Right atrium auricular region (tissue), 2 donors: ENCODE measurements at regions not wholly inside any gene's neighbourhood (a gene's known extent, or its start where the extent isn't known, plus 50 kb on each side); places are given as distances from the start of the nearest gene placed in this dataset.

Experiments used
- DNase-seq: peaks from one replicate; pipeline ENCODE4 v3.0.0-alpha.2; 2019; ENCODE audit warnings: low spot score
- H3K27ac ChIP-seq, 2 donors: fragments of 200-600 bp; sonication (generic); 1 replicate in 1 of 2; 2 replicates in 1 of 2; pipeline ENCODE4 v1.5.1; 2016 to 2019
- H3K27me3 ChIP-seq, 2 donors: fragments of 200-600 bp; sonication (generic); one replicate each; pipeline versions ENCODE4 v1.5.1 to v1.6.0; 2017 to 2019
- H3K36me3 ChIP-seq: fragments of 200-600 bp; sonication (generic); one replicate; pipeline ENCODE4 v1.5.1; 2016
- H3K4me1 ChIP-seq, 2 donors: fragments of 200-600 bp; sonication (generic); one replicate each; pipeline versions ENCODE4 v1.5.1 to v1.6.0; 2017 to 2019
- H3K4me3 ChIP-seq, 2 donors: fragments of 200-600 bp; sonication (generic); 1 replicate in 1 of 2; 2 replicates in 1 of 2; pipeline ENCODE4 v1.5.1; 2017 to 2019; ENCODE audit warnings: mild to moderate bottlenecking in 1 of 2, moderate library complexity in 1 of 2
- H3K9me3 ChIP-seq, 2 donors: fragments of 200-600 bp; sonication (generic); one replicate each; pipeline ENCODE4 v1.5.1; 2019
- TF ChIP-seq, protein P1 (sequence below), 2 donors: fragments of 200-600 bp; sonication (generic); IDR thresholded peaks; one replicate each; pipeline ENCODE4 v1.5.1; 2019; ENCODE audit warnings: antibody characterized with exemption in 2 of 2

DNA sequence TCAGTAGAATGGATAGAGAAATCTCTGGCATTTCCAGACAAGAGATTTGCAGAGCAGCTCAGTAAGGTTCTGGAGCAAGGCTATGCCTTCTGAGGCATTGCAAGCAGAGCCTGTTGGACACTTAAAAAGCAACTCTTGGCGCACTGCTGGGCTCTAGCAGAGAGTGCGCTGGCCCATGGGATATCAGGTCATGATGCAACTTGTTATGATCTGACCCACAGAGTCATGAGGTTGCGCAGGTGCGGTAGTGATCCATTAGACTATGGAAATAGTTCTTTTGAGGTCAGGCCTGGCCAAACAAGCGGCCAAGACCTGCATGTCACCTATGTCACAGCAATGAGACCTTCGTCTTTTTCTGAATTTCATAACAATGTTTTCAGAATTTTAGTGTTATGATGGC, 168.6 kb downstream of the TMTC3 start:
- no peak overlapping the region for H3K27ac ChIP-seq

DNA sequence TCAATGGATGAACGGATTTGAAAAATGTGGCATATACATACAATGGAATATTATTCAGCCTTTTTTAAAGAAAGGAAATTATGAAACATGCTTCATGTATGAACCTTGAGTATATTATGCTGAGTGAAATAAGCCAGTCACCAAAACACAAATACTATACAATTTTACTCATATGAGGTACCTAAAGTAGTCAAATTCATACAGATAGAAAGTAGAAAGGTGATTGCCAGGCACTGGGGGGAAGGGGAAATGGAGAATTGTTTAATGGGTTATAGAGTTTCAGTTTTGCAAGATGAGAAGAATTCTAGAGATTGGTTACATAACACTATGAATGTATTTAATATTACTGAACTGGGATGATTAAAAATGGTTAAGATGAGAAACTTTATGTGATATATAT, 171.4 kb downstream of the TMTC3 start:
- Histone ChIP-seq H3K4me3 (no peak overlapping the region), H3K36me3 (no peaks in the 10 kb centered on the region), H3K9me3 (no peaks in the 10 kb centered on the region), H3K27ac (no peak overlapping the region), H3K27me3 (no peaks in the 10 kb centered on the region), H3K4me1 (no peaks in the 10 kb centered on the region)
- TF ChIP-seq, protein P1, sequence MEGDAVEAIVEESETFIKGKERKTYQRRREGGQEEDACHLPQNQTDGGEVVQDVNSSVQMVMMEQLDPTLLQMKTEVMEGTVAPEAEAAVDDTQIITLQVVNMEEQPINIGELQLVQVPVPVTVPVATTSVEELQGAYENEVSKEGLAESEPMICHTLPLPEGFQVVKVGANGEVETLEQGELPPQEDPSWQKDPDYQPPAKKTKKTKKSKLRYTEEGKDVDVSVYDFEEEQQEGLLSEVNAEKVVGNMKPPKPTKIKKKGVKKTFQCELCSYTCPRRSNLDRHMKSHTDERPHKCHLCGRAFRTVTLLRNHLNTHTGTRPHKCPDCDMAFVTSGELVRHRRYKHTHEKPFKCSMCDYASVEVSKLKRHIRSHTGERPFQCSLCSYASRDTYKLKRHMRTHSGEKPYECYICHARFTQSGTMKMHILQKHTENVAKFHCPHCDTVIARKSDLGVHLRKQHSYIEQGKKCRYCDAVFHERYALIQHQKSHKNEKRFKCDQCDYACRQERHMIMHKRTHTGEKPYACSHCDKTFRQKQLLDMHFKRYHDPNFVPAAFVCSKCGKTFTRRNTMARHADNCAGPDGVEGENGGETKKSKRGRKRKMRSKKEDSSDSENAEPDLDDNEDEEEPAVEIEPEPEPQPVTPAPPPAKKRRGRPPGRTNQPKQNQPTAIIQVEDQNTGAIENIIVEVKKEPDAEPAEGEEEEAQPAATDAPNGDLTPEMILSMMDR (IDR thresholded peaks at IDR 0.05) = no peak
- no peak for DNase-seq

More for the DNA sequence above, 168.6 kb downstream of the TMTC3 start:
- no peaks in the 10 kb centered on the region for H3K27me3 ChIP-seq
- TF ChIP-seq, protein P1 (IDR thresholded peaks at IDR 0.05) = no peak
- H3K9me3 ChIP-seq = no peaks in the 10 kb centered on the region
- no peaks in the 10 kb centered on the region for H3K4me1 ChIP-seq
- H3K36me3 ChIP-seq = no peaks in the 10 kb centered on the region
- H3K4me3 ChIP-seq = no peak overlapping the region
- no peak for DNase-seq

DNA sequence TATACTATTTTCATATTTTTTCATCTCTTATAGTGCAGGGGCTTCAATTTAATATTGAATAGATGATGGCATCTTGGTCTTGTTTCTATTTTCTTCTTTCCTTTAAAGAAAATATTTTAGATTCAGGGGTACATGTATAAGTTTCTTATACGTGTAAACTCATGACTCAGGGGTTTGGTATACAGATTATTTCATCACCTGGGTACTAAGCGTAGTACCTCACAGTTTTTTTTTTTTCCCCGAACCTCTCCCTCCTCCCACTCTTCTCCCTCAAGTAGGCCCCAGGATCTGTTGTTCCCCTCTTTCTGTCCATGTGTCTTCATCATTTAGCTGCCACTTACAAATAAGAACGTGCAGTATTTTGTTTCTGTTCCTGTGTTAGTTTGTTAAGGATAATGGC, 172.6 kb downstream of the TMTC3 start:
- DNase-seq = no peak
- H3K27me3 ChIP-seq = no peaks in the 10 kb centered on the region
- no peak overlapping the region for H3K27ac ChIP-seq
- no peaks in the 10 kb centered on the region for H3K4me1 ChIP-seq
- H3K4me3 ChIP-seq = no peak overlapping the region
- H3K9me3 ChIP-seq = no peaks in the 10 kb centered on the region
- TF ChIP-seq, protein P1 (IDR thresholded peaks at IDR 0.05) = no peak
- no peaks in the 10 kb centered on the region for H3K36me3 ChIP-seq

DNA sequence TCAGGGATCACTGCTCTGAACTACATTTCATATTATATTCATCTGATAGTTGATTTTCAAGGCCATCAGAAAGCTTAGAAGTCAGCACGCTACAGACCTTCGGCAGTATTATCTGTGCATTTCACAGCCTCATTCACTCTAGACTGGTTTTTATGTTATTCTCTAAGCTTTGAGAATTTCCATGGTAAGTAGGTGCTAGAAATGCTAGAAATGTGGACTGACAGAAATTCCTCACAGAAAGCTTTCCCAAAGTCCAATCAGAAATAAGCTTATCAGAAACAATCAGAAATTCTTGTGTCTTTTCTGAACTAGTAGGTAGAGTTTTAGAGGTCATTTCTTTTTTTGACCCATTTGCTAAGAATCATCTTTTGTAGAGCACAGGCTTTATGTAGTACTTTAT, 176.6 kb downstream of the TMTC3 start:
- H3K27me3 ChIP-seq = no peaks in the 10 kb centered on the region
- no peak for DNase-seq
- TF ChIP-seq, protein P1 (IDR thresholded peaks at IDR 0.05) = no peak

DNA sequence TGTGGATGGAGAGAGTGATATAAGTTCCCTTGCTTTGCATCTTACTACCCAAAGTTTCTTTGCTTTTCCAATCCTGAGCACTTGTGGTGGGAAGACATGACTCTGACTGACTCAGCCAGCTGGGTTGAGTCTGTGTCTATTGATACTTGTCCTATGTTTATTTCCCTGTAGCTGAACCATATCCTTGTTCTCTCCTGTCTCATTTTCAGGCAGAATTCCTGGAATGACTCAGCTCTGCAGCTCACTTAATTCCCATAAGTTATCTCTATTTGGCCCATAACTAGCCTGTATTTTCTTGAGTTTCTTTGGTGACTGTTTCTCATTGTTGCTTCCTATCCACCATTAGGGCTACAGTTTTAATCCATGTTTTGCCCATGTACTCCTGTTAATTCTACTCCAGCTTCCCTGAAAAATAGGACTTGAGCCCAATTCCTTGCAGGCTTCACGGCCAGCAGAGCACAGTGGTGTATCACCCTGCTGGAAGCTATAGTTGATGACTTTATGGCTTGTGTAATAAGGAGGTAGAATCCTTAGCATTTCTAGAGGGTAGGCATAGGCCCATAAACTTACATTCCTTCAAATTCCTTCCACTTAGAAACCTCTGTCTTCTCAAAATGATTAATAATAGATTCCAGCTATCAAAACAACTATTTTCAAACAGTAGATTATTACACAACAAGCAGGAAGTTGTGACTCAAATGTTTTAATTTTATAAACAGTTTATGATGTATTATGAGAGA, 183.1 kb downstream of the TMTC3 start:
- TF ChIP-seq, protein P1 (IDR thresholded peaks at IDR 0.05) = no peak
- H3K36me3 ChIP-seq = no peaks in the 10 kb centered on the region
- DNase-seq = no peak
- no peak overlapping the region for H3K4me3 ChIP-seq
- H3K27ac ChIP-seq = peak overlapping the region; percentile 1 to 54
- no peaks in the 10 kb centered on the region for H3K9me3 ChIP-seq
- no peaks in the 10 kb centered on the region for H3K4me1 ChIP-seq
- no peaks in the 10 kb centered on the region for H3K27me3 ChIP-seq

More for the DNA sequence above, 176.6 kb downstream of the TMTC3 start:
- Histone ChIP-seq H3K4me3 (no peak overlapping the region), H3K9me3 (no peaks in the 10 kb centered on the region), H3K27ac (no peak overlapping the region), H3K36me3 (no peaks in the 10 kb centered on the region), H3K4me1 (no peaks in the 10 kb centered on the region)

DNA sequence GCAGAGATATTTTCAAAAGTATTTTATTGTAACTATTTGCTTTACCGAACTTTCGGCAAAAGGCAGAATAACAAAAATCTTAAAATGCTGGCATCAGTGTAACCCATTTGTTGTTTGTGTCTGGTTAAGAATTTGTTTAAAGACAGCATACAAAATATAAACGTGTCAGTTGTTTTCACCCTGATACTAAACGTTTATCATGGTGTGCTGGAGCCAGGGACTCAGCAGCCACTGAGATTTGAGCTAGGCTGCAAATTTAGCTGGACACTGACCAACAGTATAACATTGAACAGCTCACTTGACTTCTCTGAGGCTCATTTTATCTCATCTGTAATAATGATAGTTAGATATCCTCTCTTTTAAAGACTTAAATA, 183.7 kb downstream of the TMTC3 start:
- H3K27ac ChIP-seq = peak overlapping the region; percentile 1 to 54
- no peaks in the 10 kb centered on the region for H3K36me3 ChIP-seq
- H3K9me3 ChIP-seq = no peaks in the 10 kb centered on the region
- TF ChIP-seq, protein P1 (IDR thresholded peaks at IDR 0.05) = no peak
- no peaks in the 10 kb centered on the region for H3K27me3 ChIP-seq
- no peaks in the 10 kb centered on the region for H3K4me1 ChIP-seq
- no peak overlapping the region for H3K4me3 ChIP-seq
- DNase-seq = no peak
